H9 (cell line): ENCODE measurements at regions not wholly inside any gene's neighbourhood (a gene's known extent, or its start where the extent isn't known, plus 50 kb on each side); places are given as distances from the start of the nearest gene placed in this dataset.

Experiments
- DNase-seq: peaks from one replicate; pipeline ENCODE4 v3.0.0-alpha.2; 2017
- H2AFZ ChIP-seq: one replicate; pipeline ENCODE4 v1.6.1; 2013; ENCODE audit warnings: mild to moderate bottlenecking, low read length, control low read depth, moderate library complexity
- H2AK5ac ChIP-seq: 2 replicates; pipeline ENCODE4 v1.6.1; 2013; ENCODE audit warnings: low read length, control low read depth, mixed read lengths; ENCODE audit not compliant: insufficient read length
- H2BK120ac ChIP-seq: one replicate; pipeline ENCODE4 v1.6.1; 2013; ENCODE audit warnings: low read depth, mild to moderate bottlenecking, low read length, control low read depth, inconsistent platforms; ENCODE audit not compliant: poor library complexity, severe bottlenecking
- H2BK12ac ChIP-seq: 2 replicates; pipeline ENCODE4 v1.6.1; 2013; ENCODE audit warnings: low read length, control low read depth, mixed read lengths, low read depth; ENCODE audit not compliant: insufficient read length
- H2BK15ac ChIP-seq: 2 replicates; pipeline ENCODE4 v1.6.1; 2013; ENCODE audit warnings: low read depth, low read length, control low read depth
- H2BK20ac ChIP-seq: one replicate; pipeline ENCODE4 v1.6.1; 2013; ENCODE audit warnings: low read depth, mild to moderate bottlenecking, low read length, control low read depth, inconsistent platforms; ENCODE audit not compliant: poor library complexity, severe bottlenecking
- H2BK5ac ChIP-seq: 2 replicates; pipeline ENCODE4 v1.6.1; 2013; ENCODE audit warnings: low read length, control low read depth, mixed read lengths; ENCODE audit not compliant: insufficient read length
- H3K14ac ChIP-seq: 2 replicates; pipeline ENCODE4 v1.6.1; 2013; ENCODE audit warnings: low read length, control low read depth; ENCODE audit not compliant: insufficient read depth
- H3K18ac ChIP-seq: 2 replicates; pipeline ENCODE4 v1.6.1; 2013; ENCODE audit warnings: low read depth, mild to moderate bottlenecking, mixed read lengths, low read length, control low read depth; ENCODE audit not compliant: insufficient read length
- H3K23ac ChIP-seq: 2 replicates; pipeline ENCODE4 v1.6.1; 2013; ENCODE audit warnings: low read length, control low read depth, mixed read lengths, low read depth; ENCODE audit not compliant: insufficient read length
- H3K23me2 ChIP-seq: 2 replicates; pipeline ENCODE4 v1.6.1; 2013; ENCODE audit warnings: low read depth, mild to moderate bottlenecking, mixed read lengths, low read length, control low read depth; ENCODE audit not compliant: insufficient read length, poor library complexity, severe bottlenecking
- H3K27ac ChIP-seq: 2 replicates; pipeline ENCODE4 v1.5.1; 2013; ENCODE audit warnings: low read length, control low read depth, mixed read lengths, low read depth; ENCODE audit not compliant: insufficient read length
- H3K27me3 ChIP-seq: 2 replicates; pipeline ENCODE4 v1.6.1; 2013; ENCODE audit warnings: low read length, control low read depth, inconsistent platforms; ENCODE audit not compliant: insufficient read depth
- H3K4ac ChIP-seq: 2 replicates; pipeline ENCODE4 v1.6.1; 2013; ENCODE audit warnings: low read depth, mild to moderate bottlenecking, control low read depth, inconsistent platforms, low read length, moderate library complexity
- H3K4me1 ChIP-seq: 2 replicates; pipeline ENCODE4 v1.6.1; 2013; ENCODE audit warnings: low read length, control low read depth, inconsistent platforms; ENCODE audit not compliant: insufficient read depth
- H3K4me2 ChIP-seq: 2 replicates; pipeline ENCODE4 v1.6.1; 2013; ENCODE audit warnings: low read length, control low read depth, mixed read lengths; ENCODE audit not compliant: insufficient read length, insufficient read depth
- H3K56ac ChIP-seq: 2 replicates; pipeline ENCODE4 v1.6.1; 2013; ENCODE audit warnings: low read depth, mild to moderate bottlenecking, mixed read lengths, low read length, control low read depth; ENCODE audit not compliant: insufficient read length
- H3K79me1 ChIP-seq: 2 replicates; pipeline ENCODE4 v1.6.1; 2013; ENCODE audit warnings: low read depth, mild to moderate bottlenecking, moderate library complexity, low read length, control low read depth, inconsistent platforms; ENCODE audit not compliant: insufficient read depth, poor library complexity, severe bottlenecking
- H3K79me2 ChIP-seq: 2 replicates; pipeline ENCODE4 v1.6.1; 2013; ENCODE audit warnings: low read length, control low read depth, inconsistent platforms; ENCODE audit not compliant: insufficient read depth
- H3K9ac ChIP-seq: 2 replicates; pipeline ENCODE4 v1.6.1; 2013; ENCODE audit warnings: low read length, control low read depth, mixed read lengths; ENCODE audit not compliant: insufficient read length; ENCODE audit errors: extremely low read depth
- H3K9me3 ChIP-seq: one replicate; pipeline ENCODE4 v1.6.1; 2013; ENCODE audit warnings: low read depth, low read length, inconsistent platforms; ENCODE audit not compliant: control insufficient read depth
- H3T11ph ChIP-seq: one replicate; pipeline ENCODE4 v1.6.1; 2013; ENCODE audit warnings: mild to moderate bottlenecking, low read length, control low read depth, inconsistent platforms
- H4K20me1 ChIP-seq: one replicate; pipeline ENCODE4 v1.6.1; 2013; ENCODE audit not compliant: control insufficient read depth, insufficient read length, insufficient read depth
- H4K5ac ChIP-seq: 2 replicates; pipeline ENCODE4 v1.6.1; 2013; ENCODE audit warnings: low read depth, mild to moderate bottlenecking, mixed read lengths, low read length, control low read depth; ENCODE audit not compliant: insufficient read length
- H4K8ac ChIP-seq: replicated peaks from 2 replicates; pipeline ENCODE4 v1.6.1; 2013; ENCODE audit warnings: low read length, control low read depth, mixed read lengths, low read depth; ENCODE audit not compliant: insufficient read length
- H4K91ac ChIP-seq: 2 replicates; pipeline ENCODE4 v1.6.1; 2013; ENCODE audit warnings: low read depth, mild to moderate bottlenecking, moderate library complexity, mixed read lengths, low read length, control low read depth; ENCODE audit not compliant: insufficient read length
- H3K27ac Mint-ChIP-seq, 3 experiments: 2 replicates in 2 of 3; 3 replicates in 1 of 3; pipeline ENCODE4 v1.8.0; 2020 to 2021; ENCODE audit warnings: mixed read lengths in 3 of 3, mild to moderate bottlenecking in 1 of 3, moderate library complexity in 1 of 3
- H3K27me3 Mint-ChIP-seq: 2 replicates; pipeline ENCODE4 v1.8.0; 2021; ENCODE audit warnings: low read depth, mild to moderate bottlenecking, moderate library complexity, mixed read lengths
- H3K36me3 Mint-ChIP-seq, 3 experiments: 2 replicates in 2 of 3; 3 replicates in 1 of 3; pipeline ENCODE4 v1.8.0; 2020 to 2021; ENCODE audit warnings: low read depth in 3 of 3, mixed read lengths in 3 of 3; ENCODE audit not compliant: insufficient read depth in 1 of 3
- H3K4me1 Mint-ChIP-seq, 2 experiments: 2 replicates each; pipeline ENCODE4 v1.8.0; 2020; ENCODE audit warnings: mixed read lengths in 2 of 2
- H3K4me3 Mint-ChIP-seq, 2 experiments: 2 replicates in 1 of 2; 3 replicates in 1 of 2; pipeline ENCODE4 v1.8.0; 2020 to 2021; ENCODE audit warnings: mild to moderate bottlenecking in 2 of 2, mixed read lengths in 2 of 2, moderate library complexity in 1 of 2
- H3K9me3 Mint-ChIP-seq, 2 experiments: 2 replicates in 1 of 2; 3 replicates in 1 of 2; pipeline ENCODE4 v1.8.0; 2020; ENCODE audit warnings: mild to moderate bottlenecking in 2 of 2, mixed read lengths in 2 of 2, moderate library complexity in 1 of 2
- CTCF ChIP-seq: fragments of 200-600 bp; sonication (generic); conservative IDR thresholded peaks from 3 replicates; pipeline ENCODE4 v1.8.0; 2021; ENCODE audit warnings: antibody characterized with exemption, mild to moderate bottlenecking

- H3K9me3 Mint-ChIP-seq: no peaks in the 10 kb centered on the region
- no peak for TF ChIP-seq CTCF
These were observed 201.1 kb downstream of the TLE3 start for GRCh38 chr15:69896606-69897005.

More at GRCh38 chr15:69896606-69897005, 201.1 kb downstream of the TLE3 start:
- Mint-ChIP-seq H3K4me1 (peaks cover 12 to 13% of the 10 kb centered on the region in 2 experiments), H3K4me3 (no peak overlapping the region), H3K27ac (no peak overlapping the region), H3K36me3 (no peaks in the 10 kb centered on the region), H3K27me3 (peaks cover 14% of the 10 kb centered on the region)
- no peaks in the 10 kb centered on the region for H3K79me2 ChIP-seq
- H3K14ac ChIP-seq: no peak overlapping the region
- no peak overlapping the region for H2AK5ac ChIP-seq
- no peak overlapping the region for H2BK120ac ChIP-seq
- no peaks in the 10 kb centered on the region for H3K27me3 ChIP-seq
- no peak overlapping the region for H3K9ac ChIP-seq
- no peak overlapping the region for H4K91ac ChIP-seq
- H3K27ac ChIP-seq: no peak overlapping the region
- H3K9me3 ChIP-seq: no peaks in the 10 kb centered on the region
- no peak overlapping the region for H2BK20ac ChIP-seq
- H3K4ac ChIP-seq: no peak overlapping the region
- no peaks in the 10 kb centered on the region for H4K20me1 ChIP-seq
- no peaks in the 10 kb centered on the region for H3K23me2 ChIP-seq
- no peak overlapping the region for H4K5ac ChIP-seq
- H2BK15ac ChIP-seq: no peak overlapping the region
- H3K4me2 ChIP-seq: no peak overlapping the region
- no peaks in the 10 kb centered on the region for H3K4me1 ChIP-seq
- no peak overlapping the region for H4K8ac ChIP-seq
- H3T11ph ChIP-seq: no peak overlapping the region
- H2BK5ac ChIP-seq: no peak overlapping the region
- H3K79me1 ChIP-seq: no peaks in the 10 kb centered on the region
- no peak overlapping the region for H3K56ac ChIP-seq
- no peak overlapping the region for H2BK12ac ChIP-seq
- no peak overlapping the region for H3K23ac ChIP-seq
- H3K18ac ChIP-seq: no peak overlapping the region
- no peak for DNase-seq
- H2AFZ ChIP-seq: no peak overlapping the region
